Cardiac muscle cell (in vitro differentiated cells and primary cell): ENCODE measurements at regions not wholly inside any gene's neighbourhood (a gene's known extent, or its start where the extent isn't known, plus 50 kb on each side); places are given as distances from the start of the nearest gene placed in this dataset.
A peak's percentile ranks its signal among the peaks of the same experiment; 100 is the strongest.

Experiments used
- DNase-seq, 2 donors: peaks; one replicate each; pipeline versions ENCODE4 v3.0.0 to v3.0.0-alpha.2; 2010 to 2017; ENCODE audit warnings: low read depth in 1 of 2, low spot score in 1 of 2
- H3K27ac ChIP-seq: fragments of 200-600 bp; sonication (generic); 2 replicates; pipeline ENCODE4 v1.5.1; 2016
- H3K27me3 ChIP-seq: fragments of 200-600 bp; sonication (generic); 2 replicates; pipeline ENCODE4 v1.6.0; 2016; ENCODE audit warnings: control low read depth
- H3K36me3 ChIP-seq: fragments of 200-600 bp; sonication (generic); 2 replicates; pipeline ENCODE4 v1.5.1; 2016; ENCODE audit warnings: control low read depth
- H3K4me1 ChIP-seq: fragments of 200-600 bp; sonication (generic); 2 replicates; pipeline ENCODE4 v1.8.1; 2017; ENCODE audit warnings: low read depth, mild to moderate bottlenecking, mixed run types
- H3K4me3 ChIP-seq: fragments of 200-600 bp; sonication (generic); 2 replicates; pipeline ENCODE4 v1.5.1; 2016; ENCODE audit warnings: mild to moderate bottlenecking
- H3K9me3 ChIP-seq: fragments of 200-600 bp; sonication (generic); 2 replicates; pipeline ENCODE4 v1.5.1; 2017; ENCODE audit warnings: low read depth, mild to moderate bottlenecking, control low read depth
- TF ChIP-seq, protein P1 (sequence below): IDR thresholded peaks from 2 replicates; pipeline ENCODE4 v1.5.1; 2012; ENCODE audit warnings: low read depth, mild to moderate bottlenecking, low read length

DNA sequence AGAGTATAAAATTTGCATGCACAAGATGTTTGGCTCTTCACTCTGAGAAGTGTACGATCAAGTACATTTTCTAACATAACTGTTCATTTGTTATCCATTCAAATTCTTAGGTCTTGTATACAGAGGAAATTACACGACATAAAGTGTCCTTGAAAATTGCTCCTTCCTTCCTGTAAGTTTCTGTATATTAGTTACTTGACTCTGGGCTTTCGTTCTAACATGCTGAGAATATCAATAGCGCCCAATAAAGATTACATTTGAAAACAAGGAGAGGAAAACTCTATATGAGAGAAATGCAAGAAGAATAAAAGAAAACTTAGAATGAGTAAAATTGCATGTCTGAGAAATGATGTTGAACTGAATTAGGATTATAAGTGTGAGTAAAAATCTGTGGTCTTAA lies 722.5 kb upstream of the CADM2 start:
- TF ChIP-seq, protein P1, sequence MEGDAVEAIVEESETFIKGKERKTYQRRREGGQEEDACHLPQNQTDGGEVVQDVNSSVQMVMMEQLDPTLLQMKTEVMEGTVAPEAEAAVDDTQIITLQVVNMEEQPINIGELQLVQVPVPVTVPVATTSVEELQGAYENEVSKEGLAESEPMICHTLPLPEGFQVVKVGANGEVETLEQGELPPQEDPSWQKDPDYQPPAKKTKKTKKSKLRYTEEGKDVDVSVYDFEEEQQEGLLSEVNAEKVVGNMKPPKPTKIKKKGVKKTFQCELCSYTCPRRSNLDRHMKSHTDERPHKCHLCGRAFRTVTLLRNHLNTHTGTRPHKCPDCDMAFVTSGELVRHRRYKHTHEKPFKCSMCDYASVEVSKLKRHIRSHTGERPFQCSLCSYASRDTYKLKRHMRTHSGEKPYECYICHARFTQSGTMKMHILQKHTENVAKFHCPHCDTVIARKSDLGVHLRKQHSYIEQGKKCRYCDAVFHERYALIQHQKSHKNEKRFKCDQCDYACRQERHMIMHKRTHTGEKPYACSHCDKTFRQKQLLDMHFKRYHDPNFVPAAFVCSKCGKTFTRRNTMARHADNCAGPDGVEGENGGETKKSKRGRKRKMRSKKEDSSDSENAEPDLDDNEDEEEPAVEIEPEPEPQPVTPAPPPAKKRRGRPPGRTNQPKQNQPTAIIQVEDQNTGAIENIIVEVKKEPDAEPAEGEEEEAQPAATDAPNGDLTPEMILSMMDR = no peak
- H3K27ac ChIP-seq = no peak overlapping the region
- no peaks in the 10 kb centered on the region for H3K9me3 ChIP-seq

DNA sequence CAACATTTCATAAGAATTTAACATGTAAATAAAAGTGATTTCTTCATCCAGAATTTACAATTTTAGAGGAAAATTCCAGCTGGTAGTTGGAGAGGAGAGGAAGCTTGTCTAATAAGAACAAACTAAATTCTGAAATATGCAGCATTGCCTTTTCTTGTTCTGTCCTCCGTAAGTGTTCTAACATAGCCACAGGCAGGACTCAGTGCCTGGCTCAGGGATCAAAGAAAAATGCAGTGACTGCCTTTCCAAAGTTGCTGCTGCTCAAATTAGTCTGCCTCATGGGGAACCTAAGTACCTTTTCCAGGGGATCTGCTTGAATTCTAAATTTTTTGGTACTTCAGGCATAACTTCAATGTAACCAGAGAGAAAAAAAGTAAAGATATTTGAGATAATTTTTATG lies 713.0 kb upstream of the CADM2 start:
- H3K27ac ChIP-seq = no peak overlapping the region
- no peaks in the 10 kb centered on the region for H3K27me3 ChIP-seq
- H3K4me1 ChIP-seq = no peaks in the 10 kb centered on the region
- H3K36me3 ChIP-seq = no peaks in the 10 kb centered on the region
- TF ChIP-seq, protein P1 = no peak
- no peak overlapping the region for H3K4me3 ChIP-seq
- peak in 1 of 2 donors; percentile 8 for DNase-seq
- no peaks in the 10 kb centered on the region for H3K9me3 ChIP-seq

More for the DNA sequence above, 722.5 kb upstream of the CADM2 start:
- DNase-seq = no peak
- Histone ChIP-seq H3K4me1 (no peaks in the 10 kb centered on the region), H3K27me3 (no peaks in the 10 kb centered on the region), H3K4me3 (no peak overlapping the region), H3K36me3 (no peaks in the 10 kb centered on the region)

DNA sequence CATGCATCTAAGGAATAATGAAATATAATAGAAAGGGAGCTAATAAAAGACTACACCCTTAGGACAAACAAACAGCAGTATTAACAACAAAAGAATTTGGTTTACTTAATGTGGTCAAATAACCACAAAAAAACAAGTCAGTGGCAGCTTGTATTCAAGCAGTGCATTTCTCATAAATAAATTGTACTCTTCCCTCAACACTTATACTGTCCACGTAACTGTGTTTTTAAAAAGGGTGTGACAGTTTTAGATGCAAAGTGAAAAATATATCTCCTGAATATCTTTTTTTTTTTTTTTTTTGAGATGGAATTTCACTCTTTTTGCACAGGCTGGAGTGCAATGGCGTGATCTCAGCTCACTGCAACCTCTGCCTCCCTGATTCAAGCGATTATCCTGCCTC lies 698.2 kb upstream of the CADM2 start:
- Histone ChIP-seq H3K9me3 (no peaks in the 10 kb centered on the region), H3K4me3 (no peak overlapping the region), H3K4me1 (no peaks in the 10 kb centered on the region), H3K36me3 (no peaks in the 10 kb centered on the region), H3K27ac (no peak overlapping the region), H3K27me3 (no peaks in the 10 kb centered on the region)
- TF ChIP-seq, protein P1 = no peak
- no peak for DNase-seq

DNA sequence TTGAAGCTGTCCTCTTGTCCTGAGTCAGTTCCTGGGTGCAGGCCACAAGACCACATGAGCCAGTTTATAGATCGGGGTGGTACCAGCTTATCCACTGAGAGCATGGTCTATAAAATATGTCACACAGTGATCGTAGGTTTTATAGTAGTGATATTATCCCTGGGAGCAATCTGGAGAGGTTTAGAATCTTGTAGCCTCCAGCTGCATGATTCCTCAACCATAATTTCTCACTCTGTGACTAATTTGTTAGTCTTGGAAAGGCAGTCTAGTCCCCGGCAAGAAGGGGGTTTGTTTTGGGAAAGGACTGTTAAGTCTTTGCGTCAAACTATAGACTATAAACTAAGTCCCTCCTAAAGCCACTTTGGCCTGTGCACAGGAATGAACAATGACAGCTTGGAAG lies 693.0 kb upstream of the CADM2 start:
- TF ChIP-seq, protein P1 = no peak
- Histone ChIP-seq H3K36me3 (no peaks in the 10 kb centered on the region), H3K9me3 (no peaks in the 10 kb centered on the region), H3K4me3 (no peak overlapping the region), H3K4me1 (no peaks in the 10 kb centered on the region), H3K27ac (no peak overlapping the region), H3K27me3 (no peaks in the 10 kb centered on the region)
- no peak for DNase-seq

DNA sequence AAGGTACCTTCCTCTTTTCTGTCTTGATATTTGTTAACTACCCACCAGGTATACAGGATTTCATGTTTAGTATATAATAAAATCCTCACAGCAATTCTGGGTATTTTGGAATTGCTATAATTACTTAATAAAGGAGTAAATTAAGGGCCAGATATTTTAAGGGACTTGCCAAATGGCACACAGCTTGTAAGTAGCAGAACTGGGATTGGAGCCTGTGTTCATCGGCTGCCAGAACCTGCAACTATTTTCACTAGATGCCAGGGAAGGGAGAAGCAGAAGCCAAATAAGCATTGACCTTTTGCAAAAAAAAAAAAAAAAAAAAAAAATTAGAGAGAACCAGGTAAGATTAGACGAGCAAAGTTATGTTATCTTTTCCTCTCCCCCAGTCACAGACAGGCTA lies 683.3 kb upstream of the CADM2 start:
- DNase-seq = no peak
- no peaks in the 10 kb centered on the region for H3K27me3 ChIP-seq
- no peaks in the 10 kb centered on the region for H3K9me3 ChIP-seq
- H3K4me1 ChIP-seq = no peaks in the 10 kb centered on the region
- no peak overlapping the region for H3K27ac ChIP-seq
- no peak overlapping the region for H3K4me3 ChIP-seq
- H3K36me3 ChIP-seq = no peaks in the 10 kb centered on the region
- TF ChIP-seq, protein P1 = no peak

DNA sequence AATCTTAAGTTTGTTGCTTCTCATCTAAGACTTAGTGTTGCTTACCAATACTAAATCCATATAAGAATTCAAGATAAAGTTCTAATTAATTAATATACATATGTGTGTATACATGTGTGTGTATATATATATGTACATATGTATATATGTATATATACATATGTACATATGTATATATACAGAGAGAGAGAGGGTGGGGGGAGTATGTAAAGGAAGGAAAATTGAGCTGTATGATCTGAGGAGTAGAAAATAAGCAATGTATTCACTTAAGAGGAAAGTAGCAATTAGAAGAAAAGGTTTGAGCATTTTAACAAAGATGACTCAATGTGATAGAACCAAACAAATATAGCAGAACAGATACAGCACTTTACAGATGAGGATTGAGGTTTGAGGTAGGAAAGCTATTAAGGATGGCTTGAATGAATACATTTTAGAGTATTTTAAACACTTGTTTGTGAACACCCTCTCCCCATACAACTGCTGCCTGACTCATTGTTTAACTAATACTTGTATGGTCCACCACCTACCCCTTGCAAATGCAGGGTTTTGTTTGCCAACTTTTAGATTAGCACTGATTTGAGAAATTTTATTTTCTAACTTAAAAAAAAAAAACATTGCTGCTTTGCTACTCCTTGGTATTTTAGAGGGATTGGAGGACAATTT lies 681.1 kb upstream of the CADM2 start:
- TF ChIP-seq, protein P1 = no peak
- Histone ChIP-seq H3K4me3 (no peak overlapping the region), H3K27me3 (no peaks in the 10 kb centered on the region), H3K27ac (no peak overlapping the region), H3K9me3 (no peaks in the 10 kb centered on the region), H3K36me3 (no peaks in the 10 kb centered on the region), H3K4me1 (no peaks in the 10 kb centered on the region)
- no peak for DNase-seq
